ENCODE measurements at regions not wholly inside any gene's neighbourhood (a gene's known extent, or its start where the extent isn't known, plus 50 kb on each side); places are given as distances from the start of the nearest gene placed in this dataset.

DNA sequence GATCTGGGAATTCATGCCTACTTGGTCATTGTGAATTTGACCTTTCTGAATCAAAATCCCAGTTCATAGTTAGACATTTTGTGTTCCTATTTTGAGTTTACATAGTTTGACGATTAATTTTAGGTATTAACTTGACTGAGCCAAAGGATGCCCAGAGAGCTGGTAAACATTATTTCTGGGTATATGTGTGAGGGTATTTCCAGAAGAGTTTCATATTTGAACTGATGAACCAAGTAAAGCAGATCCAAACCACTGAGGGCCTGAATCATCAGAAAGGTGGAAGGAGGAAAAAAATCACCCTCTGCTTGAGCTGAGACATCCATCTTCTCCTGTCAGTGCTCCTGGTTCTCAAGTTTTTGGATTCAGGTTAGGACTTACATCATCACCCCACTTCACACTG, 116.6 kb downstream of the CYSLTR2 start:
- TF ChIP-seq, protein P1, sequence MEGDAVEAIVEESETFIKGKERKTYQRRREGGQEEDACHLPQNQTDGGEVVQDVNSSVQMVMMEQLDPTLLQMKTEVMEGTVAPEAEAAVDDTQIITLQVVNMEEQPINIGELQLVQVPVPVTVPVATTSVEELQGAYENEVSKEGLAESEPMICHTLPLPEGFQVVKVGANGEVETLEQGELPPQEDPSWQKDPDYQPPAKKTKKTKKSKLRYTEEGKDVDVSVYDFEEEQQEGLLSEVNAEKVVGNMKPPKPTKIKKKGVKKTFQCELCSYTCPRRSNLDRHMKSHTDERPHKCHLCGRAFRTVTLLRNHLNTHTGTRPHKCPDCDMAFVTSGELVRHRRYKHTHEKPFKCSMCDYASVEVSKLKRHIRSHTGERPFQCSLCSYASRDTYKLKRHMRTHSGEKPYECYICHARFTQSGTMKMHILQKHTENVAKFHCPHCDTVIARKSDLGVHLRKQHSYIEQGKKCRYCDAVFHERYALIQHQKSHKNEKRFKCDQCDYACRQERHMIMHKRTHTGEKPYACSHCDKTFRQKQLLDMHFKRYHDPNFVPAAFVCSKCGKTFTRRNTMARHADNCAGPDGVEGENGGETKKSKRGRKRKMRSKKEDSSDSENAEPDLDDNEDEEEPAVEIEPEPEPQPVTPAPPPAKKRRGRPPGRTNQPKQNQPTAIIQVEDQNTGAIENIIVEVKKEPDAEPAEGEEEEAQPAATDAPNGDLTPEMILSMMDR (IDR thresholded peaks at IDR 0.05; ENCODE audit: poor library complexity, severe bottlenecking) = no peak
- TF ChIP-seq EZH2 (IDR thresholded peaks at IDR 0.05; ENCODE audit: borderline replicate concordance, insufficient read depth, low read length, poor library complexity, severe bottlenecking) = no peak
- TF ChIP-seq POLR2AphosphoS5 (IDR thresholded peaks at IDR 0.05) = no peak
- TF ChIP-seq SMC3 (conservative IDR thresholded peaks at IDR 0.05; ENCODE audit: poor library complexity) = no peak
- no peak for TF ChIP-seq TAF1 (IDR thresholded peaks at IDR 0.05; ENCODE audit: low read depth)
- no peak for TF ChIP-seq MXI1 (conservative IDR thresholded peaks at IDR 0.05; ENCODE audit: poor library complexity, severe bottlenecking)
- no peak for TF ChIP-seq EP300 (conservative IDR thresholded peaks at IDR 0.05; ENCODE audit: poor library complexity, severe bottlenecking)
- TF ChIP-seq, protein P2, sequence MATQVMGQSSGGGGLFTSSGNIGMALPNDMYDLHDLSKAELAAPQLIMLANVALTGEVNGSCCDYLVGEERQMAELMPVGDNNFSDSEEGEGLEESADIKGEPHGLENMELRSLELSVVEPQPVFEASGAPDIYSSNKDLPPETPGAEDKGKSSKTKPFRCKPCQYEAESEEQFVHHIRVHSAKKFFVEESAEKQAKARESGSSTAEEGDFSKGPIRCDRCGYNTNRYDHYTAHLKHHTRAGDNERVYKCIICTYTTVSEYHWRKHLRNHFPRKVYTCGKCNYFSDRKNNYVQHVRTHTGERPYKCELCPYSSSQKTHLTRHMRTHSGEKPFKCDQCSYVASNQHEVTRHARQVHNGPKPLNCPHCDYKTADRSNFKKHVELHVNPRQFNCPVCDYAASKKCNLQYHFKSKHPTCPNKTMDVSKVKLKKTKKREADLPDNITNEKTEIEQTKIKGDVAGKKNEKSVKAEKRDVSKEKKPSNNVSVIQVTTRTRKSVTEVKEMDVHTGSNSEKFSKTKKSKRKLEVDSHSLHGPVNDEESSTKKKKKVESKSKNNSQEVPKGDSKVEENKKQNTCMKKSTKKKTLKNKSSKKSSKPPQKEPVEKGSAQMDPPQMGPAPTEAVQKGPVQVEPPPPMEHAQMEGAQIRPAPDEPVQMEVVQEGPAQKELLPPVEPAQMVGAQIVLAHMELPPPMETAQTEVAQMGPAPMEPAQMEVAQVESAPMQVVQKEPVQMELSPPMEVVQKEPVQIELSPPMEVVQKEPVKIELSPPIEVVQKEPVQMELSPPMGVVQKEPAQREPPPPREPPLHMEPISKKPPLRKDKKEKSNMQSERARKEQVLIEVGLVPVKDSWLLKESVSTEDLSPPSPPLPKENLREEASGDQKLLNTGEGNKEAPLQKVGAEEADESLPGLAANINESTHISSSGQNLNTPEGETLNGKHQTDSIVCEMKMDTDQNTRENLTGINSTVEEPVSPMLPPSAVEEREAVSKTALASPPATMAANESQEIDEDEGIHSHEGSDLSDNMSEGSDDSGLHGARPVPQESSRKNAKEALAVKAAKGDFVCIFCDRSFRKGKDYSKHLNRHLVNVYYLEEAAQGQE (IDR thresholded peaks at IDR 0.05; ENCODE audit: borderline replicate concordance) = no peak
- TF ChIP-seq RAD21 (conservative IDR thresholded peaks at IDR 0.05) = no peak

Measured in neural cell (in vitro differentiated cells).